Body of pancreas (tissue), 4 donors: ENCODE measurements at regions not wholly inside any gene's neighbourhood (a gene's known extent, or its start where the extent isn't known, plus 50 kb on each side); places are given as distances from the start of the nearest gene placed in this dataset.
A peak's percentile ranks its signal among the peaks of the same experiment; 100 is the strongest.

Experiments used
- ATAC-seq: fragments of 150-250 bp; one replicate; pipeline ENCODE4 v1.9.1; 2016
- DNase-seq, 4 donors: peaks; one replicate each; pipeline ENCODE4 v3.0.0-alpha.2; 2019
- H3K27ac ChIP-seq, 4 donors: fragments of 200-600 bp; sonication (generic); 1 replicate in 3 of 4; 2 replicates in 1 of 4; pipeline versions ENCODE4 v1.5.1 to v1.6.1; 2016 to 2019; ENCODE audit warnings: mild to moderate bottlenecking in 1 of 4, mixed read lengths in 1 of 4, moderate library complexity in 1 of 4
- H3K27me3 ChIP-seq, 2 donors: fragments of 200-600 bp; sonication (generic); one replicate each; pipeline ENCODE4 v1.6.0; 2016; ENCODE audit warnings: mild to moderate bottlenecking in 1 of 2
- H3K36me3 ChIP-seq, 2 donors: fragments of 200-600 bp; sonication (generic); replicated peaks in 1 of 2; 2 replicates each; pipeline ENCODE4 v1.5.1; 2016; ENCODE audit warnings: low read depth in 2 of 2; ENCODE audit not compliant: insufficient read depth in 1 of 2
- H3K4me1 ChIP-seq: fragments of 200-600 bp; sonication (generic); one replicate; pipeline ENCODE4 v1.6.0; 2016
- H3K4me3 ChIP-seq, 2 donors: fragments of 200-600 bp; sonication (generic); 1 replicate in 1 of 2; 2 replicates in 1 of 2; pipeline ENCODE4 v1.5.1; 2016 to 2019
- H3K9me3 ChIP-seq, 3 donors: fragments of 200-600 bp; sonication (generic); 1 replicate in 2 of 3; 2 replicates in 1 of 3; pipeline ENCODE4 v1.5.1; 2016
- CTCF ChIP-seq, 7 experiments: fragments of 450-650 bp in 4 of 7; fragments of 200-600 bp in 3 of 7; sonication (generic) in 3 of 7; IDR thresholded peaks; one replicate each; pipeline ENCODE4 v1.5.1; 2016 to 2019; ENCODE audit warnings: antibody characterized with exemption in 7 of 7
- POLR2A ChIP-seq, 3 donors: fragments of 450-650 bp; IDR thresholded peaks; one replicate each; pipeline ENCODE4 v1.6.1; 2016; ENCODE audit warnings: antibody characterized with exemption in 3 of 3, mild to moderate bottlenecking in 2 of 3
- WGBS, 2 donors: methylation state at CpG; one replicate each; pipeline ENCODE4 v1.1.5; 2017; 5-methylcytosine and 5-hydroxymethylcytosine counted together
- intact Hi-C: fragments of 100-400 bp; cut with DNase I; formaldehyde crosslinking; loops from one replicate; pipeline ENCODE4 v1.15.1; 2023

- Histone ChIP-seq H3K27ac (peak overlapping the region in 2 of 4 donors; percentile 23 to 66), H3K36me3 (no peaks in the 10 kb centered on the region), H3K4me1 (peaks cover 13% of the 10 kb centered on the region), H3K9me3 (no peaks in the 10 kb centered on the region), H3K4me3 (no peak overlapping the region), H3K27me3 (no peaks in the 10 kb centered on the region)
- TF ChIP-seq CTCF (IDR thresholded peaks at IDR 0.05) (no peak), POLR2A (IDR thresholded peaks at IDR 0.05) (no peak)
- intact Hi-C loops, result no loop called here
- DNase-seq (no peak), ATAC-seq (peak; percentile 75)
- WGBS, 2 donors, result 28 to 30% methylated on average over 4 of the region's 4 CpGs
These were observed 116.3 kb downstream of the TMCO5A start for GRCh38 chr15:38050529-38051448.

DNA sequence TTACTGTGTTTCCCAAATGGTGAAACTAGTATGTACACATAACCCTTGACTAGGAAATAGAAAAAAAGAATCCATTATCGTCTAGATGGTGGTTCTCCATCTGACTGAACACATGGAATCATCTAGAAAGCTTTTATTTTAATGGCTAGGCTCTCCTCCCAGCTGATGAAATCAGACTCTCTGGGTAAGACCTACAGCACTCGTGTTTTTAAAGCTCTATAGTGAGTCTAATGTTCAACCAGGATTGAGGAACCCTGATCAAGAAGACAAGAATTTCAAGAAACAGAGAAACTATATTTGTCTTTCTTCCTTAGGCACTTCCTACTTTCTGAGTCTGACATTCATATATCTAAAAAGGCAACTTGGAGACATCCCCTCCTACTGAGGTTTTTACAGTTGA lies 118.8 kb downstream of the TMCO5A start:
- Histone ChIP-seq H3K9me3 (no peaks in the 10 kb centered on the region), H3K27me3 (no peaks in the 10 kb centered on the region), H3K27ac (no peak overlapping the region), H3K36me3 (no peaks in the 10 kb centered on the region), H3K4me1 (peaks cover 13% of the 10 kb centered on the region), H3K4me3 (no peak overlapping the region)
- DNase-seq (no peak), ATAC-seq (no peak)
- no peak for TF ChIP-seq CTCF (IDR thresholded peaks at IDR 0.05)
- no peak for TF ChIP-seq POLR2A (IDR thresholded peaks at IDR 0.05)
- intact Hi-C loops, result no loop called here
- 60 to 66% methylated on average over 2 of the region's 2 CpGs for WGBS, 2 donors

DNA sequence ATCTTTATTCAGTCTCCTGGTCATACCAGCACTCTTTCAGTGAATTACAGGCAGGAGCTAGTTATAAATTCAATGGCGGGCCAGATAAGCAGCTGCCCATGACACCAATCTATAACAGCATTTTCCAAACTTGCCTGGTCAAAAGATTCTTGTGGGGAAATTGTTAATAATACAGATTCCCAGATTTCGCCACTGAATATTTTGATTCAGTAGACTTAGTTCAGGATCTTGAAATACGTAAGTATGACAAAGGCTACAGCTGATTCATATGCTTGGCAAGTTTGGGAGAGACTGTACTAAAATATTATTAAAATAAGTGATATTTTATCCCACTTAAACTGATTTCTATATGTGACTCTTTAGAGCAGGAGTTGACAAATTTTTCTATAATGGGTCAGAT lies 119.3 kb downstream of the TMCO5A start:
- intact Hi-C loops, result no loop called here
- Histone ChIP-seq H3K27me3 (no peaks in the 10 kb centered on the region), H3K4me1 (peaks cover 13% of the 10 kb centered on the region), H3K36me3 (no peaks in the 10 kb centered on the region), H3K4me3 (no peak overlapping the region), H3K27ac (no peak overlapping the region), H3K9me3 (no peaks in the 10 kb centered on the region)
- ATAC-seq, result no peak
- TF ChIP-seq CTCF (IDR thresholded peaks at IDR 0.05) (no peak), POLR2A (IDR thresholded peaks at IDR 0.05) (no peak)
- DNase-seq, result no peak
- WGBS, 2 donors, result 88 to 93% methylated on average over 3 of the region's 3 CpGs

GRCh38 chr15:38054488-38054887 lies 120.0 kb downstream of the TMCO5A start:
- Histone ChIP-seq H3K4me1 (peaks cover 13% of the 10 kb centered on the region), H3K4me3 (no peak overlapping the region), H3K27me3 (no peaks in the 10 kb centered on the region), H3K36me3 (no peaks in the 10 kb centered on the region), H3K27ac (no peak overlapping the region), H3K9me3 (no peaks in the 10 kb centered on the region)
- intact Hi-C loops, result no loop called here
- TF ChIP-seq POLR2A (IDR thresholded peaks at IDR 0.05) (no peak), CTCF (IDR thresholded peaks at IDR 0.05) (no peak)
- DNase-seq, result no peak
- no peak for ATAC-seq

- intact Hi-C loops, result no loop called here
- DNase-seq (no peak), ATAC-seq (no peak)
- H3K27me3 ChIP-seq, result no peaks in the 10 kb centered on the region
- TF ChIP-seq POLR2A (IDR thresholded peaks at IDR 0.05) (no peak), CTCF (IDR thresholded peaks at IDR 0.05) (no peak)
- H3K9me3 ChIP-seq, result no peaks in the 10 kb centered on the region
- H3K4me3 ChIP-seq, result no peak overlapping the region
- H3K4me1 ChIP-seq, result no peaks in the 10 kb centered on the region
- no peak overlapping the region for H3K27ac ChIP-seq
- 69 to 75% methylated on average over 11 of the region's 11 CpGs for WGBS, 2 donors
- H3K36me3 ChIP-seq, result no peaks in the 10 kb centered on the region
These were observed 124.2 kb downstream of the TMCO5A start for GRCh38 chr15:38058596-38059075.
